ENCODE measurements at regions not wholly inside any gene's neighbourhood (a gene's known extent, or its start where the extent isn't known, plus 50 kb on each side); places are given as distances from the start of the nearest gene placed in this dataset.
"Not testable (repeated sequence)": the region's sequence is repeated elsewhere in the genome, so short reads cannot be mapped to it uniquely, and the experiment has no call there.

GRCh38 chr2:207231967-207232366 is 66.2 kb upstream of the KLF7 start:
- H3K27me3 ChIP-seq = no peaks in the 10 kb centered on the region
- H3K9me2 ChIP-seq (replicated peaks; ENCODE audit: insufficient read depth) = no peaks in the 10 kb centered on the region
- 75% methylated on average over 4 of the region's 4 CpGs for WGBS (ENCODE audit: low lambda C conversion rate, missing lambda C conversion rate)
- H3K36me3 ChIP-seq (replicated peaks; ENCODE audit: insufficient read depth, low read depth) = no peaks in the 10 kb centered on the region
- no peaks in the 10 kb centered on the region for H4K20me1 ChIP-seq (ENCODE audit: insufficient read depth, poor library complexity, severe bottlenecking)
- H3K4me1 ChIP-seq (ENCODE audit: insufficient read depth) = no peaks in the 10 kb centered on the region
- TF ChIP-seq CTCF (IDR thresholded peaks at IDR 0.05; ENCODE audit: poor library complexity) (no peak), EZH2 (IDR thresholded peaks at IDR 0.05; ENCODE audit: borderline replicate concordance) (no peak)
- no peaks in the 10 kb centered on the region for H3K9me3 ChIP-seq (ENCODE audit: low read depth)
- H2AFZ ChIP-seq = no peak overlapping the region
- H3K27ac ChIP-seq = no peak overlapping the region
- DNase-seq (ENCODE audit: low spot score) = no peak
- no peak overlapping the region for H3K4me2 ChIP-seq
- H3K79me2 ChIP-seq = no peaks in the 10 kb centered on the region
- no peak overlapping the region for H3K4me3 ChIP-seq

GRCh38 chr2:207233141-207233540 is 67.4 kb upstream of the KLF7 start:
- not testable (repeated sequence) for H3K9me2 ChIP-seq (replicated peaks; ENCODE audit: insufficient read depth); H3K36me3 ChIP-seq (replicated peaks; ENCODE audit: insufficient read depth, low read depth); H2AFZ ChIP-seq; H3K9me3 ChIP-seq (ENCODE audit: low read depth); H3K27ac ChIP-seq; H3K79me2 ChIP-seq; H3K4me2 ChIP-seq; H3K4me3 ChIP-seq; H4K20me1 ChIP-seq (ENCODE audit: insufficient read depth, poor library complexity, severe bottlenecking); DNase-seq (ENCODE audit: low spot score); H3K27me3 ChIP-seq; H3K4me1 ChIP-seq (ENCODE audit: insufficient read depth)

GRCh38 chr2:207233731-207234130 is 68.0 kb upstream of the KLF7 start:
- Histone ChIP-seq H3K9me3 (ENCODE audit: low read depth) (no peaks in the 10 kb centered on the region), H3K4me2 (no peak overlapping the region), H2AFZ (no peak overlapping the region), H3K27me3 (no peaks in the 10 kb centered on the region), H3K9me2 (replicated peaks; ENCODE audit: insufficient read depth) (no peaks in the 10 kb centered on the region), H3K79me2 (no peaks in the 10 kb centered on the region), H3K4me3 (no peak overlapping the region), H3K4me1 (ENCODE audit: insufficient read depth) (no peaks in the 10 kb centered on the region), H3K27ac (no peak overlapping the region), H3K36me3 (replicated peaks; ENCODE audit: insufficient read depth, low read depth) (no peaks in the 10 kb centered on the region), H4K20me1 (ENCODE audit: insufficient read depth, poor library complexity, severe bottlenecking) (no peaks in the 10 kb centered on the region)
- WGBS (ENCODE audit: low lambda C conversion rate, missing lambda C conversion rate) = 67% methylated on average over 3 of the region's 3 CpGs
- DNase-seq (ENCODE audit: low spot score) = no peak
- TF ChIP-seq EZH2phosphoT487 (IDR thresholded peaks at IDR 0.05; ENCODE audit: low read depth, severe bottlenecking, unreplicated experiment) (no peak), EZH2 (IDR thresholded peaks at IDR 0.05; ENCODE audit: borderline replicate concordance) (no peak), CTCF (IDR thresholded peaks at IDR 0.05; ENCODE audit: poor library complexity) (no peak)

- no peaks in the 10 kb centered on the region for H4K20me1 ChIP-seq (ENCODE audit: insufficient read depth, poor library complexity, severe bottlenecking)
- H3K4me1 ChIP-seq (ENCODE audit: insufficient read depth) = no peaks in the 10 kb centered on the region
- no peaks in the 10 kb centered on the region for H3K27me3 ChIP-seq
- no peaks in the 10 kb centered on the region for H3K9me3 ChIP-seq (ENCODE audit: low read depth)
- H3K4me3 ChIP-seq = no peak overlapping the region
- H3K27ac ChIP-seq = no peak overlapping the region
- TF ChIP-seq EZH2 (IDR thresholded peaks at IDR 0.05; ENCODE audit: borderline replicate concordance) (no peak), CTCF (IDR thresholded peaks at IDR 0.05; ENCODE audit: poor library complexity) (no peak), EZH2phosphoT487 (IDR thresholded peaks at IDR 0.05; ENCODE audit: low read depth, severe bottlenecking, unreplicated experiment) (no peak)
- H2AFZ ChIP-seq = no peak overlapping the region
- no peak overlapping the region for H3K4me2 ChIP-seq
- H3K9me2 ChIP-seq (replicated peaks; ENCODE audit: insufficient read depth) = no peaks in the 10 kb centered on the region
- no peak for DNase-seq (ENCODE audit: low spot score)
- H3K79me2 ChIP-seq = no peaks in the 10 kb centered on the region
- H3K36me3 ChIP-seq (replicated peaks; ENCODE audit: insufficient read depth, low read depth) = no peaks in the 10 kb centered on the region
- WGBS (ENCODE audit: low lambda C conversion rate, missing lambda C conversion rate) = 89% methylated on average over 4 of the region's 4 CpGs
Measured at GRCh38 chr2:207235621-207236020, 69.9 kb upstream of the KLF7 start.
